Hematopoietic multipotent progenitor cell treated with erythropoietin and hydrocortisone succinate and interleukin-3 and kit ligand, for 15 days (in vitro differentiated cells): ENCODE measurements at regions not wholly inside any gene's neighbourhood (a gene's known extent, or its start where the extent isn't known, plus 50 kb on each side); places are given as distances from the start of the nearest gene placed in this dataset.

Experiments
- DNase-seq: peaks from one replicate; pipeline ENCODE4 v3.0.0-alpha.2; 2015; ENCODE audit warnings: low spot score

GRCh38 chr5:4941957-4942830 is 197.9 kb upstream of the ADAMTS16 start:
- DNase-seq = peak; percentile 3

GRCh38 chr5:4942831-4943178 is 197.3 kb upstream of the ADAMTS16 start:
- DNase-seq = no peak

- no peak for DNase-seq
Observed at GRCh38 chr5:4945296-4945695, 194.8 kb upstream of the ADAMTS16 start.

GRCh38 chr5:4947106-4947505 is 193.0 kb upstream of the ADAMTS16 start:
- no peak for DNase-seq

- DNase-seq = no peak
Observed at GRCh38 chr5:4947893-4948536, 192.1 kb upstream of the ADAMTS16 start.

- DNase-seq = no peak
Observed at GRCh38 chr5:4949108-4949507, 191.0 kb upstream of the ADAMTS16 start.

GRCh38 chr5:4953576-4953975 is 186.6 kb upstream of the ADAMTS16 start:
- no peak for DNase-seq

- DNase-seq = no peak
Observed at GRCh38 chr5:4954048-4954447, 186.1 kb upstream of the ADAMTS16 start.

- DNase-seq = no peak
Observed at GRCh38 chr5:4963265-4963664, 176.9 kb upstream of the ADAMTS16 start.

GRCh38 chr5:4969351-4969750 is 170.8 kb upstream of the ADAMTS16 start:
- no peak for DNase-seq

- DNase-seq = no peak
Observed at GRCh38 chr5:4970171-4970570, 170.0 kb upstream of the ADAMTS16 start.

- DNase-seq = no peak
Observed at GRCh38 chr5:4976902-4977301, 163.2 kb upstream of the ADAMTS16 start.

- no peak for DNase-seq
Observed at GRCh38 chr5:4977416-4978110, 162.6 kb upstream of the ADAMTS16 start.

- DNase-seq = no peak
Observed at GRCh38 chr5:4980201-4980600, 159.9 kb upstream of the ADAMTS16 start.

- no peak for DNase-seq
Observed at GRCh38 chr5:4981608-4982007, 158.5 kb upstream of the ADAMTS16 start.

GRCh38 chr5:4983701-4984100 is 156.4 kb upstream of the ADAMTS16 start:
- DNase-seq = no peak

GRCh38 chr5:4984461-4984860 is 155.7 kb upstream of the ADAMTS16 start:
- no peak for DNase-seq

- DNase-seq = no peak
Observed at GRCh38 chr5:4987431-4987830, 152.7 kb upstream of the ADAMTS16 start.

GRCh38 chr5:4989118-4989517 is 151.0 kb upstream of the ADAMTS16 start:
- DNase-seq = no peak

- no peak for DNase-seq
Observed at GRCh38 chr5:4990017-4990416, 150.1 kb upstream of the ADAMTS16 start.

GRCh38 chr5:4990462-4990861 is 149.7 kb upstream of the ADAMTS16 start:
- no peak for DNase-seq

GRCh38 chr5:4991925-4992324 is 148.2 kb upstream of the ADAMTS16 start:
- no peak for DNase-seq

GRCh38 chr5:4995014-4995413 is 145.1 kb upstream of the ADAMTS16 start:
- no peak for DNase-seq
